HL-60 (cell line): ENCODE measurements at regions not wholly inside any gene's neighbourhood (a gene's known extent, or its start where the extent isn't known, plus 50 kb on each side); places are given as distances from the start of the nearest gene placed in this dataset.

ENCODE experiments used
- DNase-seq, 2 experiments: peaks; one replicate each; pipeline ENCODE4 v3.0.0-alpha.2; 2010 to 2020; ENCODE audit warnings: low read depth in 1 of 2, low spot score in 1 of 2
- H3K27ac ChIP-seq: fragments of 250-450 bp; sonication (Bioruptor Pico); replicated peaks from 2 replicates; pipeline ENCODE4 v1.5.1; 2020; ENCODE audit warnings: mild to moderate bottlenecking, moderate library complexity
- H3K27me3 ChIP-seq: fragments of 250-450 bp; sonication (Bioruptor Pico); 2 replicates; pipeline ENCODE4 v1.5.1; 2021; ENCODE audit warnings: mild to moderate bottlenecking, moderate library complexity; ENCODE audit not compliant: insufficient read depth, poor library complexity, severe bottlenecking
- H3K4me3 ChIP-seq: replicated peaks from 2 replicates; pipeline ENCODE4 v1.5.1; 2011; ENCODE audit warnings: mild to moderate bottlenecking, control low read depth, low read length; ENCODE audit not compliant: insufficient read depth
- CTCF ChIP-seq: IDR thresholded peaks from one replicate; pipeline ENCODE4 v1.5.1; 2011; ENCODE audit warnings: low read length, control low read depth, inconsistent platforms; ENCODE audit not compliant: insufficient read depth
- GABPA ChIP-seq: IDR thresholded peaks from 2 replicates; pipeline ENCODE4 v1.6.1; 2012; ENCODE audit warnings: low read depth
- POLR2AphosphoS5 ChIP-seq: IDR thresholded peaks from 2 replicates; pipeline ENCODE4 v1.6.1; 2012; ENCODE audit warnings: low read depth
- SPI1 ChIP-seq: IDR thresholded peaks from 2 replicates; pipeline ENCODE4 v1.6.1; 2012; ENCODE audit warnings: low read depth, mild to moderate bottlenecking, borderline replicate concordance
- TF ChIP-seq, protein P1 (sequence below): IDR thresholded peaks from 2 replicates; pipeline ENCODE4 v1.6.1; 2012; ENCODE audit warnings: low read depth; ENCODE audit not compliant: insufficient replicate concordance

GRCh38 chr12:72872996-72873395 lies 600.8 kb downstream of the TRHDE start:
- no peaks in the 10 kb centered on the region for H3K27me3 ChIP-seq

GRCh38 chr12:72876092-72876491 lies 603.9 kb downstream of the TRHDE start:
- no peak for DNase-seq
- Histone ChIP-seq H3K27ac (no peak overlapping the region), H3K4me3 (no peak overlapping the region), H3K27me3 (no peaks in the 10 kb centered on the region)
- TF ChIP-seq, protein P1, sequence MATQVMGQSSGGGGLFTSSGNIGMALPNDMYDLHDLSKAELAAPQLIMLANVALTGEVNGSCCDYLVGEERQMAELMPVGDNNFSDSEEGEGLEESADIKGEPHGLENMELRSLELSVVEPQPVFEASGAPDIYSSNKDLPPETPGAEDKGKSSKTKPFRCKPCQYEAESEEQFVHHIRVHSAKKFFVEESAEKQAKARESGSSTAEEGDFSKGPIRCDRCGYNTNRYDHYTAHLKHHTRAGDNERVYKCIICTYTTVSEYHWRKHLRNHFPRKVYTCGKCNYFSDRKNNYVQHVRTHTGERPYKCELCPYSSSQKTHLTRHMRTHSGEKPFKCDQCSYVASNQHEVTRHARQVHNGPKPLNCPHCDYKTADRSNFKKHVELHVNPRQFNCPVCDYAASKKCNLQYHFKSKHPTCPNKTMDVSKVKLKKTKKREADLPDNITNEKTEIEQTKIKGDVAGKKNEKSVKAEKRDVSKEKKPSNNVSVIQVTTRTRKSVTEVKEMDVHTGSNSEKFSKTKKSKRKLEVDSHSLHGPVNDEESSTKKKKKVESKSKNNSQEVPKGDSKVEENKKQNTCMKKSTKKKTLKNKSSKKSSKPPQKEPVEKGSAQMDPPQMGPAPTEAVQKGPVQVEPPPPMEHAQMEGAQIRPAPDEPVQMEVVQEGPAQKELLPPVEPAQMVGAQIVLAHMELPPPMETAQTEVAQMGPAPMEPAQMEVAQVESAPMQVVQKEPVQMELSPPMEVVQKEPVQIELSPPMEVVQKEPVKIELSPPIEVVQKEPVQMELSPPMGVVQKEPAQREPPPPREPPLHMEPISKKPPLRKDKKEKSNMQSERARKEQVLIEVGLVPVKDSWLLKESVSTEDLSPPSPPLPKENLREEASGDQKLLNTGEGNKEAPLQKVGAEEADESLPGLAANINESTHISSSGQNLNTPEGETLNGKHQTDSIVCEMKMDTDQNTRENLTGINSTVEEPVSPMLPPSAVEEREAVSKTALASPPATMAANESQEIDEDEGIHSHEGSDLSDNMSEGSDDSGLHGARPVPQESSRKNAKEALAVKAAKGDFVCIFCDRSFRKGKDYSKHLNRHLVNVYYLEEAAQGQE, result no peak
- TF ChIP-seq GABPA (no peak), CTCF (no peak), SPI1 (no peak), POLR2AphosphoS5 (no peak)

More at GRCh38 chr12:72872996-72873395, 600.8 kb downstream of the TRHDE start:
- no peak overlapping the region for H3K27ac ChIP-seq
- no peak overlapping the region for H3K4me3 ChIP-seq
- no peak for DNase-seq
- TF ChIP-seq SPI1 (no peak), GABPA (no peak), CTCF (no peak), POLR2AphosphoS5 (no peak)
- TF ChIP-seq, protein P1, result no peak

DNA sequence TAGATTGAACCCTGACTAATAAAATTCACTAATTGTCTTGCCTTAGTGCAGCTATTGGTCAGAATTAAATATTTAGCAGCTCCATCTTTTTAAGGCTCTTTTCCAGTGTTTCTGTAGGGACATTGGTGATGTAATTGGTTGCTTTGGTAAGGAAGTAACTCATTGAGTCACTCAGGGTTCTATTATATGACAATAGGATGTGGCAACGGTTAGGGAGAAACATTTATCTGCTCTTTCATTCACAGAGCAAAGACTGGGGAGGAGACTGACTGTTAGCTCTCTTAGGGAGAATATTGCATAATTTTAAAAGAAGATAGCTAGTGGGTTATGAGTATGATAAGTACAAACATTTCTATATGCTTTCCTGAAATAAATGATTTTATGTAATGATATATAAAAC lies 616.5 kb downstream of the TRHDE start:
- no peaks in the 10 kb centered on the region for H3K27me3 ChIP-seq
- TF ChIP-seq CTCF (no peak), SPI1 (no peak), POLR2AphosphoS5 (no peak), GABPA (no peak)
- TF ChIP-seq, protein P1, result no peak
- DNase-seq, result no peak

More for the DNA sequence above, 616.5 kb downstream of the TRHDE start:
- Histone ChIP-seq H3K4me3 (no peak overlapping the region), H3K27ac (no peak overlapping the region)
